ENCODE measurements at regions not wholly inside any gene's neighbourhood (a gene's known extent, or its start where the extent isn't known, plus 50 kb on each side); places are given as distances from the start of the nearest gene placed in this dataset.
A peak's percentile ranks its signal among the peaks of the same experiment; 100 is the strongest.

GRCh38 chr18:67215686-67216085, 300.8 kb downstream of the DSEL start:
- 91% methylated on average over 20 of the region's 25 CpGs for WGBS (ENCODE audit: low lambda C conversion rate, missing lambda C conversion rate)
- Histone ChIP-seq H3K4me1 (ENCODE audit: insufficient read depth) (no peaks in the 10 kb centered on the region), H3K4me2 (no peak overlapping the region), H3K27ac (no peak overlapping the region), H3K9me3 (ENCODE audit: low read depth) (no peaks in the 10 kb centered on the region), H3K36me3 (replicated peaks; ENCODE audit: insufficient read depth, low read depth) (no peaks in the 10 kb centered on the region), H3K4me3 (no peak overlapping the region), H4K20me1 (ENCODE audit: insufficient read depth, poor library complexity, severe bottlenecking) (no peaks in the 10 kb centered on the region), H3K9me2 (replicated peaks; ENCODE audit: insufficient read depth) (no peaks in the 10 kb centered on the region), H2AFZ (no peak overlapping the region), H3K79me2 (no peaks in the 10 kb centered on the region), H3K27me3 (no peaks in the 10 kb centered on the region)
- no peak for DNase-seq (ENCODE audit: low spot score)
- no peak for TF ChIP-seq CTCF (IDR thresholded peaks at IDR 0.05; ENCODE audit: poor library complexity)
- TF ChIP-seq EZH2 (IDR thresholded peaks at IDR 0.05; ENCODE audit: borderline replicate concordance), result no peak
- no peak for TF ChIP-seq EZH2phosphoT487 (IDR thresholded peaks at IDR 0.05; ENCODE audit: low read depth, severe bottlenecking, unreplicated experiment)

- no peak for TF ChIP-seq EZH2phosphoT487 (IDR thresholded peaks at IDR 0.05; ENCODE audit: low read depth, severe bottlenecking, unreplicated experiment)
- TF ChIP-seq EZH2 (IDR thresholded peaks at IDR 0.05; ENCODE audit: borderline replicate concordance), result no peak
- TF ChIP-seq CTCF (IDR thresholded peaks at IDR 0.05; ENCODE audit: poor library complexity), result no peak
- no peaks in the 10 kb centered on the region for H3K4me1 ChIP-seq (ENCODE audit: insufficient read depth)
- WGBS (ENCODE audit: low lambda C conversion rate, missing lambda C conversion rate), result 86% methylated on average over 6 of the region's 6 CpGs
Observed at GRCh38 chr18:67211646-67212045, 304.9 kb downstream of the DSEL start.

GRCh38 chr18:67200665-67201064, 315.9 kb downstream of the DSEL start:
- no peak overlapping the region for H2AFZ ChIP-seq
- H3K9me3 ChIP-seq (ENCODE audit: low read depth), result no peaks in the 10 kb centered on the region
- H3K27me3 ChIP-seq, result no peaks in the 10 kb centered on the region
- 79% methylated on average over 8 of the region's 8 CpGs for WGBS (ENCODE audit: low lambda C conversion rate, missing lambda C conversion rate)
- H3K27ac ChIP-seq, result no peak overlapping the region
- no peak overlapping the region for H3K4me2 ChIP-seq
- no peaks in the 10 kb centered on the region for H3K4me1 ChIP-seq (ENCODE audit: insufficient read depth)
- TF ChIP-seq CTCF (IDR thresholded peaks at IDR 0.05; ENCODE audit: poor library complexity), result no peak
- no peak overlapping the region for H3K4me3 ChIP-seq
- H3K79me2 ChIP-seq, result no peaks in the 10 kb centered on the region
- H3K36me3 ChIP-seq (replicated peaks; ENCODE audit: insufficient read depth, low read depth), result no peaks in the 10 kb centered on the region
- no peaks in the 10 kb centered on the region for H3K9me2 ChIP-seq (replicated peaks; ENCODE audit: insufficient read depth)
- no peak for DNase-seq (ENCODE audit: low spot score)
- H4K20me1 ChIP-seq (ENCODE audit: insufficient read depth, poor library complexity, severe bottlenecking), result no peaks in the 10 kb centered on the region

More at GRCh38 chr18:67211646-67212045, 304.9 kb downstream of the DSEL start:
- no peaks in the 10 kb centered on the region for H3K9me2 ChIP-seq (replicated peaks; ENCODE audit: insufficient read depth)
- H4K20me1 ChIP-seq (ENCODE audit: insufficient read depth, poor library complexity, severe bottlenecking), result no peaks in the 10 kb centered on the region
- H2AFZ ChIP-seq, result no peak overlapping the region
- no peak overlapping the region for H3K4me3 ChIP-seq
- H3K9me3 ChIP-seq (ENCODE audit: low read depth), result no peaks in the 10 kb centered on the region
- H3K27me3 ChIP-seq, result no peaks in the 10 kb centered on the region
- H3K36me3 ChIP-seq (replicated peaks; ENCODE audit: insufficient read depth, low read depth), result no peaks in the 10 kb centered on the region
- H3K27ac ChIP-seq, result no peak overlapping the region
- no peak overlapping the region for H3K4me2 ChIP-seq
- H3K79me2 ChIP-seq, result no peaks in the 10 kb centered on the region
- no peak for DNase-seq (ENCODE audit: low spot score)

- H3K4me2 ChIP-seq, result no peak overlapping the region
- H3K9me2 ChIP-seq (replicated peaks; ENCODE audit: insufficient read depth), result no peaks in the 10 kb centered on the region
- H3K4me3 ChIP-seq, result no peak overlapping the region
- H2AFZ ChIP-seq, result no peak overlapping the region
- WGBS (ENCODE audit: low lambda C conversion rate, missing lambda C conversion rate), result 47% methylated on average over 3 of the region's 3 CpGs
- no peaks in the 10 kb centered on the region for H3K79me2 ChIP-seq
- H3K9me3 ChIP-seq (ENCODE audit: low read depth), result no peaks in the 10 kb centered on the region
- H3K36me3 ChIP-seq (replicated peaks; ENCODE audit: insufficient read depth, low read depth), result no peaks in the 10 kb centered on the region
- peak; percentile 57 for DNase-seq (ENCODE audit: low spot score)
- H4K20me1 ChIP-seq (ENCODE audit: insufficient read depth, poor library complexity, severe bottlenecking), result no peaks in the 10 kb centered on the region
- no peak overlapping the region for H3K27ac ChIP-seq
- H3K4me1 ChIP-seq (ENCODE audit: insufficient read depth), result no peaks in the 10 kb centered on the region
- no peaks in the 10 kb centered on the region for H3K27me3 ChIP-seq
- TF ChIP-seq EZH2 (IDR thresholded peaks at IDR 0.05; ENCODE audit: borderline replicate concordance) (no peak), EZH2phosphoT487 (IDR thresholded peaks at IDR 0.05; ENCODE audit: low read depth, severe bottlenecking, unreplicated experiment) (no peak), CTCF (IDR thresholded peaks at IDR 0.05; ENCODE audit: poor library complexity) (peak; percentile 81)
Observed at GRCh38 chr18:67199993-67200617, 316.4 kb downstream of the DSEL start.

All from hepatocyte (in vitro differentiated cells).